Lung (tissue), 11 donors: ENCODE measurements at regions not wholly inside any gene's neighbourhood (a gene's known extent, or its start where the extent isn't known, plus 50 kb on each side); places are given as distances from the start of the nearest gene placed in this dataset.

Experiments
- ATAC-seq: fragments of 200-7000 bp; cut with Tn5 transposase; one replicate; pipeline ENCODE4 v1.9.1; 2020; ENCODE audit warnings: moderate number of reproducible peaks; ENCODE audit not compliant: insufficient read depth, low FRiP score
- DNase-seq, 3 donors: peaks; one replicate each; pipeline ENCODE4 v3.0.0-alpha.2; 2013 to 2017
- H3K27ac ChIP-seq, 2 donors: one replicate each; pipeline ENCODE4 v1.5.1; 2013; ENCODE audit warnings: mild to moderate bottlenecking in 2 of 2, moderate library complexity in 2 of 2, control low read depth in 1 of 2, inconsistent platforms in 1 of 2, low read depth in 1 of 2, low read length in 1 of 2
- H3K27me3 ChIP-seq, 3 donors: one replicate each; pipeline ENCODE4 v1.5.1; 2013; ENCODE audit warnings: low read length in 2 of 3; ENCODE audit not compliant: control insufficient read depth in 3 of 3, insufficient read depth in 3 of 3
- H3K36me3 ChIP-seq, 4 donors: one replicate each; pipeline ENCODE4 v1.5.1; 2013; ENCODE audit warnings: low read length in 4 of 4, mild to moderate bottlenecking in 1 of 4, moderate library complexity in 1 of 4; ENCODE audit not compliant: control insufficient read depth in 4 of 4, insufficient read depth in 4 of 4
- H3K4me1 ChIP-seq, 5 donors: one replicate each; pipeline ENCODE4 v1.5.1; 2013; ENCODE audit warnings: low read length in 5 of 5, mild to moderate bottlenecking in 2 of 5, moderate library complexity in 1 of 5; ENCODE audit not compliant: control insufficient read depth in 5 of 5, insufficient read depth in 5 of 5
- H3K4me3 ChIP-seq: one replicate; pipeline ENCODE4 v1.5.1; 2013; ENCODE audit warnings: mild to moderate bottlenecking, control low read depth, moderate library complexity
- H3K9ac ChIP-seq, 2 donors: one replicate each; pipeline ENCODE4 v1.5.1; 2013; ENCODE audit warnings: low read length in 2 of 2, control low read depth in 1 of 2; ENCODE audit not compliant: insufficient read depth in 1 of 2
- H3K9me3 ChIP-seq, 4 donors: one replicate each; pipeline ENCODE4 v1.5.1; 2013; ENCODE audit warnings: low read length in 3 of 4, mild to moderate bottlenecking in 1 of 4, moderate library complexity in 1 of 4; ENCODE audit not compliant: control insufficient read depth in 4 of 4, insufficient read depth in 3 of 4
- CTCF ChIP-seq: IDR thresholded peaks from 2 replicates; pipeline ENCODE4 v1.5.1; 2012; ENCODE audit warnings: mild to moderate bottlenecking; ENCODE audit errors: control extremely low read depth, extremely low read depth
- WGBS, 2 donors: extraction: QIAGEN DNeasy Blood & Tissue Kit; methylation state at CpG; one replicate each; pipeline ENCODE4 v1.1.7; 2013; 5-methylcytosine and 5-hydroxymethylcytosine counted together
- donor health status: control.
- donor health status: control.
- donor health status: Bipolar disorder and iron deficiency.
- donor health status: healthy.
- donor health status: DM: yes; HTN: yes; CAD: no.

GRCh38 chr13:70644052-70644451, 535.8 kb upstream of the KLHL1 start:
- H3K36me3 ChIP-seq: no peaks in the 10 kb centered on the region
- no peak overlapping the region for H3K4me3 ChIP-seq
- no peaks in the 10 kb centered on the region for H3K27me3 ChIP-seq
- TF ChIP-seq CTCF: no peak
- ATAC-seq: no peak
- peaks cover 0 to 2% (median 0%) of the 10 kb centered on the region in 4 donors for H3K9me3 ChIP-seq
- no peak overlapping the region for H3K27ac ChIP-seq
- DNase-seq: no peak
- H3K9ac ChIP-seq: no peak overlapping the region
- H3K4me1 ChIP-seq: no peaks in the 10 kb centered on the region
- WGBS, 2 donors: 81 to 88% methylated on average over 6 of the region's 6 CpGs

GRCh38 chr13:70634893-70635292, 526.6 kb upstream of the KLHL1 start:
- no peak for TF ChIP-seq CTCF
- H3K4me3 ChIP-seq: no peak overlapping the region
- WGBS, 2 donors: 80 to 91% methylated on average over 3 of the region's 3 CpGs

GRCh38 chr13:70630247-70630646, 522.0 kb upstream of the KLHL1 start:
- no peaks in the 10 kb centered on the region for H3K36me3 ChIP-seq
- no peak for TF ChIP-seq CTCF
- H3K9me3 ChIP-seq: no peaks in the 10 kb centered on the region
- H3K27me3 ChIP-seq: no peaks in the 10 kb centered on the region
- DNase-seq (no peak), ATAC-seq (no peak)
- H3K27ac ChIP-seq: no peak overlapping the region
- no peak overlapping the region for H3K4me3 ChIP-seq
- H3K4me1 ChIP-seq: no peaks in the 10 kb centered on the region
- no peak overlapping the region for H3K9ac ChIP-seq
- 69 to 74% methylated on average over 2 of the region's 2 CpGs for WGBS, 2 donors

More at GRCh38 chr13:70634893-70635292, 526.6 kb upstream of the KLHL1 start:
- no peak overlapping the region for H3K27ac ChIP-seq
- H3K9ac ChIP-seq: no peak overlapping the region
- no peaks in the 10 kb centered on the region for H3K36me3 ChIP-seq
- no peak for ATAC-seq
- no peak for DNase-seq
- H3K4me1 ChIP-seq: no peaks in the 10 kb centered on the region
- H3K27me3 ChIP-seq: no peaks in the 10 kb centered on the region
- peaks cover 0 to 2% (median 0%) of the 10 kb centered on the region in 4 donors for H3K9me3 ChIP-seq

- no peak for TF ChIP-seq CTCF
- no peaks in the 10 kb centered on the region for H3K9me3 ChIP-seq
- H3K36me3 ChIP-seq: no peaks in the 10 kb centered on the region
- no peaks in the 10 kb centered on the region for H3K27me3 ChIP-seq
- peak in 2 of 3 donors; percentile 42 to 61 for DNase-seq
- H3K4me3 ChIP-seq: no peak overlapping the region
- H3K27ac ChIP-seq: no peak overlapping the region
- no peak overlapping the region for H3K9ac ChIP-seq
- H3K4me1 ChIP-seq: no peaks in the 10 kb centered on the region
- ATAC-seq: no peak
These were observed 515.0 kb upstream of the KLHL1 start for GRCh38 chr13:70623239-70623638.
